GM23248 (cell line): ENCODE measurements at regions not wholly inside any gene's neighbourhood (a gene's known extent, or its start where the extent isn't known, plus 50 kb on each side); places are given as distances from the start of the nearest gene placed in this dataset.

ENCODE experiments used
- DNase-seq: peaks from one replicate; pipeline ENCODE4 v3.0.0-alpha.2; 2015
- H2AFZ ChIP-seq: fragments of 200-600 bp; sonication (generic); 2 replicates; pipeline ENCODE4 v1.6.1; 2016; ENCODE audit warnings: antibody characterized with exemption
- H3F3A ChIP-seq: fragments of 200-600 bp; sonication (generic); 2 replicates; pipeline ENCODE4 v1.6.1; 2016; ENCODE audit warnings: mild to moderate bottlenecking, antibody characterized with exemption, mixed run types; ENCODE audit not compliant: insufficient read depth
- H3K27ac ChIP-seq: fragments of 200-600 bp; sonication (generic); 2 replicates; pipeline ENCODE4 v1.5.1; 2016; ENCODE audit warnings: mild to moderate bottlenecking
- H3K27me3 ChIP-seq: fragments of 200-600 bp; sonication (generic); replicated peaks from 2 replicates; pipeline ENCODE4 v1.6.1; 2016; ENCODE audit warnings: mild to moderate bottlenecking; ENCODE audit not compliant: insufficient read depth
- H3K36me3 ChIP-seq: fragments of 200-600 bp; sonication (generic); 2 replicates; pipeline ENCODE4 v1.6.1; 2016; ENCODE audit warnings: low read depth, mild to moderate bottlenecking
- H3K4me1 ChIP-seq: fragments of 200-600 bp; sonication (generic); 2 replicates; pipeline ENCODE4 v1.6.1; 2016; ENCODE audit warnings: mild to moderate bottlenecking; ENCODE audit not compliant: insufficient read depth
- H3K4me2 ChIP-seq: fragments of 200-600 bp; sonication (generic); one replicate; pipeline ENCODE4 v1.6.1; 2016; ENCODE audit warnings: mild to moderate bottlenecking; ENCODE audit not compliant: unreplicated experiment
- H3K4me3 ChIP-seq: fragments of 200-600 bp; sonication (generic); 2 replicates; pipeline ENCODE4 v1.5.1; 2016; ENCODE audit warnings: mild to moderate bottlenecking
- H3K79me2 ChIP-seq: fragments of 200-600 bp; sonication (generic); 2 replicates; pipeline ENCODE4 v1.6.1; 2016; ENCODE audit warnings: mild to moderate bottlenecking; ENCODE audit not compliant: insufficient read depth
- H3K9ac ChIP-seq: fragments of 200-600 bp; sonication (generic); 2 replicates; pipeline ENCODE4 v1.6.1; 2016; ENCODE audit warnings: mild to moderate bottlenecking
- H3K9me2 ChIP-seq: fragments of 200-600 bp; sonication (generic); 2 replicates; pipeline ENCODE4 v1.6.1; 2016; ENCODE audit warnings: mixed run types, mild to moderate bottlenecking, moderate library complexity; ENCODE audit not compliant: insufficient read depth
- H3K9me3 ChIP-seq: fragments of 200-600 bp; sonication (generic); one replicate; pipeline ENCODE4 v1.6.1; 2017; ENCODE audit warnings: low read depth
- H4K20me1 ChIP-seq: fragments of 200-600 bp; sonication (generic); 2 replicates; pipeline ENCODE4 v1.6.0; 2016; ENCODE audit not compliant: insufficient read depth
- EZH2 ChIP-seq: fragments of 200-600 bp; sonication (generic); IDR thresholded peaks from 2 replicates; pipeline ENCODE4 v1.6.1; 2018; ENCODE audit warnings: antibody characterized with exemption, mild to moderate bottlenecking; ENCODE audit not compliant: insufficient read depth, poor library complexity, severe bottlenecking
- EZH2phosphoT487 ChIP-seq: fragments of 200-600 bp; sonication (generic); IDR thresholded peaks from 2 replicates; pipeline ENCODE4 v1.6.1; 2018; ENCODE audit warnings: antibody characterized with exemption, moderate library complexity, mild to moderate bottlenecking, low read depth; ENCODE audit not compliant: insufficient read depth
- WGBS, 2 experiments: methylation state at CpG; one replicate each; pipeline ENCODE4 v1.1.6; 2015 to 2017; ENCODE audit warnings: low lambda C conversion rate in 2 of 2, low coverage in 1 of 2; ENCODE audit errors: missing lambda C conversion rate in 2 of 2; 5-methylcytosine and 5-hydroxymethylcytosine counted together
- in situ Hi-C: fragments of 300-500 bp; cut with MboI; formaldehyde crosslinking; loops from 2 replicates; pipeline ENCODE4 v1.15.0; 2020

- TF ChIP-seq EZH2 (no peak), EZH2phosphoT487 (no peak)
- no peak overlapping the region for H2AFZ ChIP-seq
- in situ Hi-C loops, result no loop called here
- no peaks in the 10 kb centered on the region for H3K9me3 ChIP-seq
- no peak overlapping the region for H3K4me2 ChIP-seq
- H4K20me1 ChIP-seq, result no peaks in the 10 kb centered on the region
- H3K9ac ChIP-seq, result no peak overlapping the region
- 87 to 91% methylated on average over 7 of the region's 7 CpGs for WGBS, 2 experiments
- H3K27ac ChIP-seq, result no peak overlapping the region
- DNase-seq, result no peak
- H3F3A ChIP-seq, result no peaks in the 10 kb centered on the region
- no peak overlapping the region for H3K4me3 ChIP-seq
- peaks cover 4% of the 10 kb centered on the region; the same call in 1 of the 2 replicates for H3K4me1 ChIP-seq
- no peaks in the 10 kb centered on the region for H3K36me3 ChIP-seq
- no peaks in the 10 kb centered on the region for H3K9me2 ChIP-seq
- peaks cover 57% of the 10 kb centered on the region for H3K79me2 ChIP-seq
- H3K27me3 ChIP-seq, result no peaks in the 10 kb centered on the region
Observed at GRCh38 chr2:134131681-134132489, 122.0 kb upstream of the MGAT5 start.

DNA sequence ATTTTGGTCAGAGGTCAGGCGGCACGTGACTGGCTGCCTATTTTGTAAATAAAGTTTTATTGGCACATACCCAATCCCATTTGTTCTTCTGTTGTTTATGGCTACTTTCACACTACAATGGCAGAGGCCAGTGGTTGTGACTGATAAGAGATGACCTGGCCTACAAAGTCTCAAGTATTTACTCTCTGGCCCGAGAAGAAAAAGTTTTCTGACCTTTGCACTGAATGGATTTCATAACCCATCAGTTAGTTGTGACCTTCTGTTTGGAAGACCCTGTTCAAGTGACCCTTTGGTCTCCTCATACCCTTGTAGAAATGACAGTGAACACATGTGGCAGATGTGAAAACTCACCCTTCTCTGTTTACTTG, 121.4 kb upstream of the MGAT5 start:
- H3K9me3 ChIP-seq, result no peaks in the 10 kb centered on the region
- H3F3A ChIP-seq, result peaks cover 5% of the 10 kb centered on the region; the same call in 1 of the 2 replicates
- no peak overlapping the region for H3K9ac ChIP-seq
- H3K9me2 ChIP-seq, result no peaks in the 10 kb centered on the region
- H4K20me1 ChIP-seq, result no peaks in the 10 kb centered on the region
- peaks cover 52% of the 10 kb centered on the region for H3K79me2 ChIP-seq
- no peak overlapping the region for H3K4me3 ChIP-seq
- no peaks in the 10 kb centered on the region for H3K27me3 ChIP-seq
- in situ Hi-C loops, result no loop called here
- no peak overlapping the region for H3K27ac ChIP-seq
- no peak overlapping the region for H3K4me2 ChIP-seq
- peaks cover 10% of the 10 kb centered on the region for H3K4me1 ChIP-seq
- no peak for DNase-seq
- WGBS, 2 experiments, result 70 to 74% methylated on average over 3 of the region's 3 CpGs
- no peaks in the 10 kb centered on the region for H3K36me3 ChIP-seq
- TF ChIP-seq EZH2phosphoT487 (no peak), EZH2 (no peak)
- H2AFZ ChIP-seq, result no peak overlapping the region

- 79 to 84% methylated on average over 6 of the region's 6 CpGs for WGBS, 2 experiments
- Histone ChIP-seq H3K36me3 (no peaks in the 10 kb centered on the region), H3K4me3 (no peak overlapping the region), H2AFZ (no peak overlapping the region), H3K27ac (no peak overlapping the region), H3K27me3 (no peaks in the 10 kb centered on the region), H3K9me3 (no peaks in the 10 kb centered on the region), H3K9me2 (no peaks in the 10 kb centered on the region), H3F3A (peaks cover 9% of the 10 kb centered on the region; the same call in 1 of the 2 replicates), H3K4me2 (no peak overlapping the region), H3K79me2 (peaks cover 50% of the 10 kb centered on the region), H3K4me1 (peaks cover 20% of the 10 kb centered on the region), H3K9ac (no peak overlapping the region), H4K20me1 (no peaks in the 10 kb centered on the region)
- in situ Hi-C loops, result no loop called here
- no peak for TF ChIP-seq EZH2phosphoT487
- TF ChIP-seq EZH2, result no peak
- no peak for DNase-seq
Observed at GRCh38 chr2:134133622-134134312, 120.1 kb upstream of the MGAT5 start.

- no peak overlapping the region for H2AFZ ChIP-seq
- H3F3A ChIP-seq, result peaks cover 9% of the 10 kb centered on the region; the same call in 1 of the 2 replicates
- no peaks in the 10 kb centered on the region for H4K20me1 ChIP-seq
- H3K9ac ChIP-seq, result no peak overlapping the region
- TF ChIP-seq EZH2 (no peak), EZH2phosphoT487 (no peak)
- no peaks in the 10 kb centered on the region for H3K27me3 ChIP-seq
- 87 to 91% methylated on average over 2 of the region's 2 CpGs for WGBS, 2 experiments
- peaks cover 20% of the 10 kb centered on the region for H3K4me1 ChIP-seq
- H3K9me3 ChIP-seq, result no peaks in the 10 kb centered on the region
- H3K4me3 ChIP-seq, result no peak overlapping the region
- H3K4me2 ChIP-seq, result no peak overlapping the region
- in situ Hi-C loops, result no loop called here
- H3K9me2 ChIP-seq, result no peaks in the 10 kb centered on the region
- peaks cover 48% of the 10 kb centered on the region for H3K79me2 ChIP-seq
- H3K36me3 ChIP-seq, result no peaks in the 10 kb centered on the region
- no peak overlapping the region for H3K27ac ChIP-seq
- no peak for DNase-seq
Observed at GRCh38 chr2:134134313-134134706, 119.6 kb upstream of the MGAT5 start.
